ENCODE measurements at regions not wholly inside any gene's neighbourhood (a gene's known extent, or its start where the extent isn't known, plus 50 kb on each side); places are given as distances from the start of the nearest gene placed in this dataset.
"Not testable (repeated sequence)": the region's sequence is repeated elsewhere in the genome, so short reads cannot be mapped to it uniquely, and the experiment has no call there.

GRCh38 chr2:111473522-111473921 is 352.8 kb downstream of the BCL2L11 start:
- H2AK5ac ChIP-seq (ENCODE audit: low read depth, low read length); H3K9ac ChIP-seq (replicated peaks in 1 of 4; ENCODE audit: extremely low read depth in 1 of 4, low read depth in 3 of 4, low read length in 3 of 4); POLR2A ChIA-PET (ENCODE audit: partially characterized antibody); H4K91ac ChIP-seq (replicated peaks; ENCODE audit: insufficient read length, low read length); H4K8ac ChIP-seq (ENCODE audit: extremely low read depth, insufficient read depth, low read length); H3K27me3 ChIP-seq (replicated peaks in 1 of 4; ENCODE audit: control insufficient read depth in 3 of 4, extremely low read depth in 1 of 4, insufficient read depth in 3 of 4, low read length in 3 of 4); H3K14ac ChIP-seq (ENCODE audit: insufficient read length); H3K27ac ChIP-seq (ENCODE audit: low read depth, low read length); H3K23me2 ChIP-seq (ENCODE audit: low read depth, low read length); H3K4me3 ChIP-seq (ENCODE audit: extremely low read depth in 1 of 4, insufficient read depth in 2 of 4, low read depth in 3 of 4, low read length in 4 of 4); H3K56ac ChIP-seq (replicated peaks; ENCODE audit: insufficient read length, low read depth, low read length); H2BK12ac ChIP-seq (ENCODE audit: low read depth, low read length); H2AFZ ChIP-seq (ENCODE audit: low read length); H3K23ac ChIP-seq (ENCODE audit: insufficient read length); H3K18ac ChIP-seq (ENCODE audit: extremely low read depth, low read length); H3K36me3 ChIP-seq (ENCODE audit: control insufficient read depth in 2 of 4, insufficient read depth in 4 of 4, low read length in 3 of 4); H3K79me1 ChIP-seq (ENCODE audit: low read depth, low read length); H2BK5ac ChIP-seq (ENCODE audit: low read depth, low read length); DNase-seq (ENCODE audit: low read depth in 1 of 2, low spot score in 2 of 2); H4K5ac ChIP-seq (ENCODE audit: insufficient read length, low read depth, low read length); H3K4me2 ChIP-seq (ENCODE audit: insufficient read depth in 1 of 2, low read depth in 2 of 2, low read length in 2 of 2); H3K4ac ChIP-seq (replicated peaks; ENCODE audit: insufficient read length, low read depth, low read length); H3K4me1 ChIP-seq (replicated peaks in 1 of 4; ENCODE audit: control insufficient read depth in 3 of 4, insufficient read depth in 4 of 4, low read length in 3 of 4); H3K79me2 ChIP-seq (ENCODE audit: control insufficient read depth in 1 of 2, insufficient read depth in 2 of 2, low read length in 2 of 2); CTCF ChIA-PET (ENCODE audit: partially characterized antibody); H2BK15ac ChIP-seq (ENCODE audit: low read length); H2BK20ac ChIP-seq (ENCODE audit: low read length); FAIRE-seq; H4K20me1 ChIP-seq (replicated peaks in 1 of 2; ENCODE audit: control insufficient read depth in 1 of 2, insufficient read depth in 2 of 2, low read length in 2 of 2); H3K9me3 ChIP-seq (ENCODE audit: insufficient read depth in 2 of 2, low read depth in 1 of 2, low read length in 1 of 2); H2BK120ac ChIP-seq (replicated peaks; ENCODE audit: low read depth, low read length): not testable (repeated sequence)
- WGBS, 2 experiments (ENCODE audit: extremely low coverage in 1 of 2, insufficient coverage in 1 of 2, insufficient read length in 1 of 2, insufficient replicate concordance in 2 of 2, low coverage in 1 of 2, low lambda C conversion rate in 2 of 2, missing lambda C conversion rate in 1 of 2): 65% methylated on average over 3 of the region's 3 CpGs; no CpG with 5 or more reads in 1 of the 2 experiments

GRCh38 chr2:111474198-111474705 is 353.5 kb downstream of the BCL2L11 start:
- H4K20me1 ChIP-seq (replicated peaks in 1 of 2; ENCODE audit: control insufficient read depth in 1 of 2, insufficient read depth in 2 of 2, low read length in 2 of 2); H3K4me1 ChIP-seq (replicated peaks in 1 of 4; ENCODE audit: control insufficient read depth in 3 of 4, insufficient read depth in 4 of 4, low read length in 3 of 4); H4K8ac ChIP-seq (ENCODE audit: extremely low read depth, insufficient read depth, low read length); H3K79me1 ChIP-seq (ENCODE audit: low read depth, low read length); POLR2A ChIA-PET (ENCODE audit: partially characterized antibody); H3K36me3 ChIP-seq (ENCODE audit: control insufficient read depth in 2 of 4, insufficient read depth in 4 of 4, low read length in 3 of 4); H4K5ac ChIP-seq (ENCODE audit: insufficient read length, low read depth, low read length); H3K27ac ChIP-seq (ENCODE audit: low read depth, low read length); H2BK5ac ChIP-seq (ENCODE audit: low read depth, low read length); H4K91ac ChIP-seq (replicated peaks; ENCODE audit: insufficient read length, low read length); FAIRE-seq; H3K9ac ChIP-seq (replicated peaks in 1 of 4; ENCODE audit: extremely low read depth in 1 of 4, low read depth in 3 of 4, low read length in 3 of 4); H3K79me2 ChIP-seq (ENCODE audit: control insufficient read depth in 1 of 2, insufficient read depth in 2 of 2, low read length in 2 of 2); H2BK12ac ChIP-seq (ENCODE audit: low read depth, low read length); CTCF ChIA-PET (ENCODE audit: partially characterized antibody); H3K23ac ChIP-seq (ENCODE audit: insufficient read length); H3K4me3 ChIP-seq (ENCODE audit: extremely low read depth in 1 of 4, insufficient read depth in 2 of 4, low read depth in 3 of 4, low read length in 4 of 4); H3K4me2 ChIP-seq (ENCODE audit: insufficient read depth in 1 of 2, low read depth in 2 of 2, low read length in 2 of 2); H3K14ac ChIP-seq (ENCODE audit: insufficient read length); H3K18ac ChIP-seq (ENCODE audit: extremely low read depth, low read length); H3K56ac ChIP-seq (replicated peaks; ENCODE audit: insufficient read length, low read depth, low read length); H2BK20ac ChIP-seq (ENCODE audit: low read length); H2AFZ ChIP-seq (ENCODE audit: low read length); H3K27me3 ChIP-seq (replicated peaks in 1 of 4; ENCODE audit: control insufficient read depth in 3 of 4, extremely low read depth in 1 of 4, insufficient read depth in 3 of 4, low read length in 3 of 4); H2BK15ac ChIP-seq (ENCODE audit: low read length); H3K23me2 ChIP-seq (ENCODE audit: low read depth, low read length); H3K9me3 ChIP-seq (ENCODE audit: insufficient read depth in 2 of 2, low read depth in 1 of 2, low read length in 1 of 2); H2BK120ac ChIP-seq (replicated peaks; ENCODE audit: low read depth, low read length); H2AK5ac ChIP-seq (ENCODE audit: low read depth, low read length); H3K4ac ChIP-seq (replicated peaks; ENCODE audit: insufficient read length, low read depth, low read length); DNase-seq (ENCODE audit: low read depth in 1 of 2, low spot score in 2 of 2): not testable (repeated sequence)
- WGBS, 2 experiments (ENCODE audit: extremely low coverage in 1 of 2, insufficient coverage in 1 of 2, insufficient read length in 1 of 2, insufficient replicate concordance in 2 of 2, low coverage in 1 of 2, low lambda C conversion rate in 2 of 2, missing lambda C conversion rate in 1 of 2): 93% methylated on average over 6 of the region's 8 CpGs; no CpG with 5 or more reads in 1 of the 2 experiments

Measured in H1 (cell line).